GM12872 (cell line): ENCODE measurements at regions not wholly inside any gene's neighbourhood (a gene's known extent, or its start where the extent isn't known, plus 50 kb on each side); places are given as distances from the start of the nearest gene placed in this dataset.

Experiments used
- CTCF ChIP-seq: IDR thresholded peaks from 3 replicates; pipeline ENCODE4 v1.5.1; 2011; ENCODE audit warnings: low read depth, mild to moderate bottlenecking, low read length, moderate library complexity; ENCODE audit not compliant: insufficient read depth

- no peak for TF ChIP-seq CTCF
Measured at GRCh38 chr6:167588181-167588919, 238.4 kb upstream of the AFDN start.

- no peak for TF ChIP-seq CTCF
Measured at GRCh38 chr6:167588920-167589614, 237.6 kb upstream of the AFDN start.

GRCh38 chr6:167589615-167589940 lies 237.1 kb upstream of the AFDN start:
- no peak for TF ChIP-seq CTCF

- no peak for TF ChIP-seq CTCF
Measured at GRCh38 chr6:167590193-167590592, 236.5 kb upstream of the AFDN start.
